DND-41 (cell line): ENCODE measurements at regions not wholly inside any gene's neighbourhood (a gene's known extent, or its start where the extent isn't known, plus 50 kb on each side); places are given as distances from the start of the nearest gene placed in this dataset.

Source experiments
- ATAC-seq: fragments of 200-7000 bp; cut with Tn5 transposase; 3 replicates; pipeline ENCODE4 v1.9.1; 2021; ENCODE audit warnings: low read depth; ENCODE audit not compliant: insufficient read depth
- DNase-seq: peaks from one replicate; pipeline ENCODE4 v3.0.0-alpha.2; 2020
- H2AFZ ChIP-seq: 2 replicates; pipeline ENCODE4 v1.6.0; 2012; ENCODE audit warnings: low read depth, low read length
- H3K27ac ChIP-seq: 2 replicates; pipeline ENCODE4 v1.5.1; 2012; ENCODE audit warnings: low read length, inconsistent platforms
- H3K27me3 ChIP-seq: fragments of 200-600 bp; sonication (generic); 2 replicates; pipeline ENCODE4 v1.6.0; 2012; ENCODE audit warnings: low read length, mild to moderate bottlenecking, inconsistent platforms; ENCODE audit not compliant: insufficient read depth, poor library complexity
- H3K36me3 ChIP-seq: 2 replicates; pipeline ENCODE4 v1.5.1; 2012; ENCODE audit warnings: low read length, inconsistent platforms; ENCODE audit not compliant: insufficient read depth
- H3K4me1 ChIP-seq: 2 replicates; pipeline ENCODE4 v1.5.1; 2012; ENCODE audit warnings: mild to moderate bottlenecking, low read length; ENCODE audit not compliant: insufficient read depth
- H3K4me2 ChIP-seq: 2 replicates; pipeline ENCODE4 v1.6.0; 2012; ENCODE audit warnings: mild to moderate bottlenecking, moderate library complexity, low read length, inconsistent platforms; ENCODE audit not compliant: insufficient read depth
- H3K4me3 ChIP-seq, 2 experiments: fragments of 200-600 bp in 1 of 2; shearing (Covaris generic) in 1 of 2; 2 replicates each; pipeline ENCODE4 v1.5.1; 2012 to 2016; ENCODE audit warnings: inconsistent platforms in 2 of 2, low read length in 2 of 2, mild to moderate bottlenecking in 2 of 2, low read depth in 1 of 2, moderate library complexity in 1 of 2
- H3K79me2 ChIP-seq: 2 replicates; pipeline ENCODE4 v1.6.0; 2012; ENCODE audit warnings: low read length, inconsistent platforms; ENCODE audit not compliant: insufficient read depth
- H3K9ac ChIP-seq: 2 replicates; pipeline ENCODE4 v1.6.0; 2012; ENCODE audit warnings: low read depth, mild to moderate bottlenecking, inconsistent platforms, low read length, moderate library complexity
- H3K9me3 ChIP-seq: 2 replicates; pipeline ENCODE4 v1.5.1; 2012; ENCODE audit warnings: low read length, moderate library complexity, mild to moderate bottlenecking, inconsistent platforms; ENCODE audit not compliant: insufficient read depth, severe bottlenecking
- H4K20me1 ChIP-seq: 2 replicates; pipeline ENCODE4 v1.6.0; 2012; ENCODE audit warnings: low read length; ENCODE audit not compliant: insufficient read depth
- CTCF ChIP-seq: IDR thresholded peaks from 2 replicates; pipeline ENCODE4 v1.5.1; 2012; ENCODE audit warnings: borderline replicate concordance, low read length, moderate library complexity, mild to moderate bottlenecking; ENCODE audit not compliant: poor library complexity, severe bottlenecking; ENCODE audit errors: extremely low read depth
- EZH2 ChIP-seq: IDR thresholded peaks from 3 replicates; pipeline ENCODE4 v1.6.1; 2012; ENCODE audit warnings: borderline replicate concordance, low read depth, mild to moderate bottlenecking, moderate library complexity, low read length, inconsistent platforms; ENCODE audit not compliant: severe bottlenecking

- TF ChIP-seq CTCF (no peak), EZH2 (no peak)
These were observed 66.7 kb upstream of the ARHGEF7 start for GRCh38 chr13:111048387-111048786.

GRCh38 chr13:111047326-111047725 lies 67.8 kb upstream of the ARHGEF7 start:
- H3K9me3 ChIP-seq, result no peaks in the 10 kb centered on the region
- no peak for TF ChIP-seq CTCF
- no peak for TF ChIP-seq EZH2
- H3K79me2 ChIP-seq, result no peaks in the 10 kb centered on the region
- H3K4me2 ChIP-seq, result no peak overlapping the region
- H3K27me3 ChIP-seq, result no peaks in the 10 kb centered on the region
- H3K4me1 ChIP-seq, result no peaks in the 10 kb centered on the region
- no peak for DNase-seq
- no peak overlapping the region for H3K27ac ChIP-seq
- no peak for ATAC-seq
- H2AFZ ChIP-seq, result no peak overlapping the region
- no peaks in the 10 kb centered on the region for H3K36me3 ChIP-seq
- H3K4me3 ChIP-seq, result no peak overlapping the region
- H3K9ac ChIP-seq, result no peak overlapping the region
- no peaks in the 10 kb centered on the region for H4K20me1 ChIP-seq

More at GRCh38 chr13:111048387-111048786, 66.7 kb upstream of the ARHGEF7 start:
- H3K27me3 ChIP-seq, result no peaks in the 10 kb centered on the region
- no peak for ATAC-seq
- no peak overlapping the region for H3K9ac ChIP-seq
- H3K4me1 ChIP-seq, result no peaks in the 10 kb centered on the region
- no peaks in the 10 kb centered on the region for H3K9me3 ChIP-seq
- no peaks in the 10 kb centered on the region for H3K36me3 ChIP-seq
- H3K79me2 ChIP-seq, result no peaks in the 10 kb centered on the region
- no peak overlapping the region for H3K4me2 ChIP-seq
- no peak overlapping the region for H3K27ac ChIP-seq
- DNase-seq, result no peak
- no peaks in the 10 kb centered on the region for H4K20me1 ChIP-seq
- H2AFZ ChIP-seq, result no peak overlapping the region
- no peak overlapping the region for H3K4me3 ChIP-seq

- H3K4me2 ChIP-seq, result no peak overlapping the region
- H2AFZ ChIP-seq, result no peak overlapping the region
These were observed 68.4 kb upstream of the ARHGEF7 start for GRCh38 chr13:111046590-111047141.

More at GRCh38 chr13:111046590-111047141, 68.4 kb upstream of the ARHGEF7 start:
- H3K4me3 ChIP-seq, result no peak overlapping the region
- H3K4me1 ChIP-seq, result no peaks in the 10 kb centered on the region
- DNase-seq (no peak), ATAC-seq (no peak)
- no peaks in the 10 kb centered on the region for H3K36me3 ChIP-seq
- H3K9me3 ChIP-seq, result no peaks in the 10 kb centered on the region
- TF ChIP-seq CTCF, result peak; percentile 22
- no peak for TF ChIP-seq EZH2
- H4K20me1 ChIP-seq, result no peaks in the 10 kb centered on the region
- no peaks in the 10 kb centered on the region for H3K79me2 ChIP-seq
- H3K27ac ChIP-seq, result no peak overlapping the region
- no peaks in the 10 kb centered on the region for H3K27me3 ChIP-seq
- H3K9ac ChIP-seq, result no peak overlapping the region
